GM12878 (cell line): ENCODE measurements at regions not wholly inside any gene's neighbourhood (a gene's known extent, or its start where the extent isn't known, plus 50 kb on each side); places are given as distances from the start of the nearest gene placed in this dataset.

Source experiments
- ATAC-seq: fragments of 200-7000 bp; cut with Tn5 transposase; 3 replicates; pipeline ENCODE4 v1.9.1; 2020; ENCODE audit warnings: mild to moderate bottlenecking, moderate library complexity
- BruUV-seq: library from RNA; stranded (reverse); fragments of 400-500 nt; replicated peaks from 2 replicates; lab custom pipeline; 2021; lab: Mats Ljungman, UMichigan
- CTCF ChIA-PET: fragments of 300-600 bp; sonication (Branson Sonifier 250); formaldehyde crosslinking; extraction: SDS; loops from one replicate; lab custom pipeline; 2021; ENCODE audit warnings: inconsistent platforms; lab: Yijun Ruan, JAX
- POLR2A ChIA-PET: fragments of 350-600 bp; formaldehyde crosslinking; extraction: SDS; loops from one replicate; lab custom pipeline; 2021; ENCODE audit warnings: inconsistent platforms; lab: Charles Lee
- RAD21 ChIA-PET: fragments of 300-600 bp; sonication (Branson Sonifier 250); formaldehyde crosslinking; loops from one replicate; lab custom pipeline; 2023; ENCODE audit warnings: antibody characterized with exemption; ENCODE audit not compliant: unreplicated experiment; lab: Charles Lee
- SMC1A ChIA-PET: fragments of 300-600 bp; sonication (Branson Sonifier 250); formaldehyde crosslinking; loops from one replicate; lab custom pipeline; 2023; ENCODE audit not compliant: unreplicated experiment, uncharacterized antibody; lab: Charles Lee
- DNase-seq: peaks from one replicate; pipeline ENCODE4 v3.0.0-alpha.2; 2011; ENCODE audit warnings: low read depth, low spot score
- FAIRE-seq: peaks from 3 replicates; lab custom pipeline; 2011; peaks lifted over from hg19 to GRCh38; lab: Jason Lieb, UNC
- H2AFZ ChIP-seq: 2 replicates; pipeline ENCODE4 v1.6.0; 2011; ENCODE audit warnings: low read depth, low read length, control low read depth; ENCODE audit not compliant: control insufficient read depth
- H3K27ac ChIP-seq: 2 replicates; pipeline ENCODE4 v1.5.1; 2011; ENCODE audit warnings: control low read depth; ENCODE audit not compliant: control insufficient read depth, insufficient read depth
- H3K27me3 ChIP-seq, 2 experiments: replicated peaks in 1 of 2; 2 replicates each; pipeline versions ENCODE4 v1.6.0 to v1.6.1; 2011; ENCODE audit warnings: low read length in 1 of 2; ENCODE audit not compliant: control insufficient read depth in 2 of 2, insufficient read depth in 2 of 2
- H3K36me3 ChIP-seq, 2 experiments: 2 replicates each; pipeline ENCODE4 v1.5.1; 2011; ENCODE audit warnings: low read length in 1 of 2; ENCODE audit not compliant: control insufficient read depth in 2 of 2, insufficient read depth in 2 of 2
- H3K4me1 ChIP-seq: 2 replicates; pipeline ENCODE4 v1.6.1; 2011; ENCODE audit warnings: mild to moderate bottlenecking, low read length, moderate library complexity, mixed read lengths; ENCODE audit not compliant: control insufficient read depth, insufficient read depth
- H3K4me2 ChIP-seq: 2 replicates; pipeline ENCODE4 v1.6.0; 2011; ENCODE audit warnings: control low read depth; ENCODE audit not compliant: control insufficient read depth, insufficient read depth
- H3K4me3 ChIP-seq: fragments of 200-600 bp; sonication (generic); 2 replicates; pipeline ENCODE4 v1.5.1; 2016
- H3K79me2 ChIP-seq: 2 replicates; pipeline ENCODE4 v1.6.0; 2011; ENCODE audit warnings: low read length; ENCODE audit not compliant: control insufficient read depth, insufficient read depth
- H3K9ac ChIP-seq: 2 replicates; pipeline ENCODE4 v1.8.0; 2011; ENCODE audit warnings: low read length, control low read depth, mixed read lengths; ENCODE audit not compliant: control insufficient read depth, insufficient read depth
- H3K9me3 ChIP-seq: replicated peaks from 3 replicates; pipeline ENCODE4 v1.5.1; 2011; ENCODE audit warnings: mild to moderate bottlenecking, low read length; ENCODE audit not compliant: control insufficient read depth, insufficient read depth
- H4K20me1 ChIP-seq: 2 replicates; pipeline ENCODE4 v1.6.0; 2011; ENCODE audit not compliant: control insufficient read depth, insufficient read depth
- CHD4 ChIP-seq: fragments of 200-600 bp; sonication (generic); IDR thresholded peaks from 2 replicates; pipeline ENCODE4 v1.6.1; 2016; ENCODE audit warnings: mild to moderate bottlenecking
- EED ChIP-seq: sonication (generic); IDR thresholded peaks from 2 replicates; pipeline ENCODE4 v1.6.1; 2016; ENCODE audit warnings: antibody characterized with exemption, low read depth
- ESRRA ChIP-seq: IDR thresholded peaks from 2 replicates; pipeline ENCODE4 v1.6.1; 2012; ENCODE audit warnings: mild to moderate bottlenecking, low read length, improper control_type of control experiment
- KAT2A ChIP-seq: conservative IDR thresholded peaks from 2 replicates; pipeline ENCODE4 v1.6.1; 2011; ENCODE audit warnings: low read depth, low read length; ENCODE audit not compliant: control insufficient read depth
- KLF5 ChIP-seq: fragments of 450-650 bp; IDR thresholded peaks from 2 replicates; pipeline ENCODE4 v1.6.1; 2014; ENCODE audit warnings: mild to moderate bottlenecking; ENCODE audit not compliant: partially characterized antibody
- PAX8 ChIP-seq: fragments of 450-650 bp; IDR thresholded peaks from 2 replicates; pipeline ENCODE4 v1.6.1; 2017; ENCODE audit warnings: mild to moderate bottlenecking, moderate library complexity
- SMC3 ChIP-seq: IDR thresholded peaks from 2 replicates; pipeline ENCODE4 v1.6.1; 2011; ENCODE audit warnings: low read length, improper control_type of control experiment, borderline replicate concordance
- SP1 ChIP-seq: IDR thresholded peaks from one replicate; pipeline ENCODE4 v1.6.1; 2011; ENCODE audit warnings: low read depth, low read length
- STAT1 ChIP-seq: fragments of 450-650 bp; conservative IDR thresholded peaks from 2 replicates; pipeline ENCODE4 v1.6.1; 2014; ENCODE audit warnings: antibody characterized with exemption, mild to moderate bottlenecking
- SUPT20H ChIP-seq: IDR thresholded peaks from 2 replicates; pipeline ENCODE4 v1.6.1; 2011; ENCODE audit warnings: low read depth, mild to moderate bottlenecking, low read length, moderate library complexity, borderline replicate concordance; ENCODE audit not compliant: control insufficient read depth
- TCF12 ChIP-seq: IDR thresholded peaks from 2 replicates; pipeline ENCODE4 v1.6.1; 2011; ENCODE audit warnings: low read depth, mild to moderate bottlenecking, low read length
- WGBS: methylation state at CpG from one replicate; pipeline ENCODE4 v1.1.6; 2016; ENCODE audit warnings: low lambda C conversion rate; ENCODE audit not compliant: insufficient replicate concordance, insufficient coverage; ENCODE audit errors: missing lambda C conversion rate; 5-methylcytosine and 5-hydroxymethylcytosine counted together
- in situ Hi-C: fragments of 300-500 bp; cut with MboI; formaldehyde crosslinking; loops from 9 replicates; pipeline ENCODE4 v1.14.3; 2018; ENCODE audit warnings: mixed read lengths
- intact Hi-C: fragments of 100-400 bp; cut with micrococcal nuclease; formaldehyde crosslinking; loops from one replicate; pipeline ENCODE4 v1.14.2; 2022; ENCODE audit not compliant: unreplicated experiment
- TF ChIP-seq, protein P1 (sequence below): fragments of 450-650 bp; IDR thresholded peaks from 2 replicates; pipeline ENCODE4 v1.6.1; 2017; ENCODE audit warnings: low read depth, mild to moderate bottlenecking, moderate library complexity

DNA sequence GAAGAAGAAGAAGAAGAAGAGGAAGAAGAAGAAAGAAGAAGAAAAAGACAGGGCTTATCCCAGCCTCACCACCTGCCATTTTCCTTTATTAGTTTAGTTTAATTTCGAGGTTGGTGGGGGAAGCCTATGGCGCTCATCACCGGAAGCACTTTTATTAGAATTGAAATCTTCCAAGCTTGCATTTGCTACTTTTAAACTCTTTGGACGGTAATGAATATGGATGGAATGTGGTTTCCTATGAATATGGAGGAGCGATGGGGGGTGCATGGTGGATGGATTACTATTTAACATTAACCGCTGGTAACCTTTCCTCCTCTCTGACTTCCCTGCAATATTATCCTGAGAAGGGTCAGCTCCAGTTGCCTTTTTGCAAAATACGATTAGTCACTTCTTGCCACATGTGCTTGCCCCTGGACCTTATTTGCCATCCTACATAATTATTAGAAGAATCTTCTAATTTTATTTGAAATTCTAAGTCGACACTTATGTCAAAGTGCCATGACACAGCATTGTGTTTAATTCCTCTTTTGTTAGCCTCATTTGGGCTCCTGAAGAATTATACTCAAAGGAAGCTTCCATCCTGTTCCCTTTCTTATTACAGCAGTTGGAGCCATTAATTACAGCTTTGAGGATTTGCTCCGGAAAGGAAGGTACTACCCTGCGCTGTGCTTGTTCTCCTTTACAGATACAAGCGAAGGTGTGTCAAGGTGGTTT, 424.5 kb downstream of the VRK1 start:
- Histone ChIP-seq H3K36me3 (no peaks in the 10 kb centered on the region), H3K9me3 (no peaks in the 10 kb centered on the region; the same call in 2 of the 3 replicates)
- TF ChIP-seq KAT2A (no peak), TCF12 (no peak), CHD4 (no peak), SUPT20H (no peak), EED (no peak), SMC3 (no peak), SP1 (no peak), KLF5 (no peak), STAT1 (no peak), PAX8 (no peak), ESRRA (no peak)
- TF ChIP-seq, protein P1, sequence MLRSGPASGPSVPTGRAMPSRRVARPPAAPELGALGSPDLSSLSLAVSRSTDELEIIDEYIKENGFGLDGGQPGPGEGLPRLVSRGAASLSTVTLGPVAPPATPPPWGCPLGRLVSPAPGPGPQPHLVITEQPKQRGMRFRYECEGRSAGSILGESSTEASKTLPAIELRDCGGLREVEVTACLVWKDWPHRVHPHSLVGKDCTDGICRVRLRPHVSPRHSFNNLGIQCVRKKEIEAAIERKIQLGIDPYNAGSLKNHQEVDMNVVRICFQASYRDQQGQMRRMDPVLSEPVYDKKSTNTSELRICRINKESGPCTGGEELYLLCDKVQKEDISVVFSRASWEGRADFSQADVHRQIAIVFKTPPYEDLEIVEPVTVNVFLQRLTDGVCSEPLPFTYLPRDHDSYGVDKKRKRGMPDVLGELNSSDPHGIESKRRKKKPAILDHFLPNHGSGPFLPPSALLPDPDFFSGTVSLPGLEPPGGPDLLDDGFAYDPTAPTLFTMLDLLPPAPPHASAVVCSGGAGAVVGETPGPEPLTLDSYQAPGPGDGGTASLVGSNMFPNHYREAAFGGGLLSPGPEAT = no peak
- TF ChIP-seq, all 136 proteins: peak for 0
- Histone ChIP-seq H3K4me2 (no peak overlapping the region), H3K27ac (no peak overlapping the region), H3K4me1 (no peaks in the 10 kb centered on the region), H3K79me2 (no peaks in the 10 kb centered on the region), H3K27me3 (peaks cover 0 to 4% of the 10 kb centered on the region in 2 experiments; a peak in 1 of 4 replicates), H3K9ac (no peak overlapping the region), H4K20me1 (no peaks in the 10 kb centered on the region), H3K4me3 (no peak overlapping the region), H2AFZ (no peak overlapping the region)
- no TSS peak for BruUV-seq
- RAD21 ChIA-PET = no interaction called here
- SMC1A ChIA-PET = no interaction called here
- POLR2A ChIA-PET = no interaction called here
- intact Hi-C loops (no loop called here), in situ Hi-C loops (no loop called here)
- FAIRE-seq (no peak), ATAC-seq (no peak), DNase-seq (no peak)
- 43% methylated on average over 11 of the region's 11 CpGs for WGBS
- CTCF ChIA-PET = no interaction called here
